Body of pancreas (tissue), 4 donors: ENCODE measurements at regions not wholly inside any gene's neighbourhood (a gene's known extent, or its start where the extent isn't known, plus 50 kb on each side); places are given as distances from the start of the nearest gene placed in this dataset.

Experiments
- POLR2A ChIP-seq, 3 donors: fragments of 450-650 bp; IDR thresholded peaks; one replicate each; pipeline ENCODE4 v1.6.1; 2016; ENCODE audit warnings: antibody characterized with exemption in 3 of 3, mild to moderate bottlenecking in 2 of 3
- TF ChIP-seq, protein P1 (sequence below), 7 experiments: fragments of 450-650 bp in 4 of 7; fragments of 200-600 bp in 3 of 7; sonication (generic) in 3 of 7; IDR thresholded peaks; one replicate each; pipeline ENCODE4 v1.5.1; 2016 to 2019; ENCODE audit warnings: antibody characterized with exemption in 7 of 7

DNA sequence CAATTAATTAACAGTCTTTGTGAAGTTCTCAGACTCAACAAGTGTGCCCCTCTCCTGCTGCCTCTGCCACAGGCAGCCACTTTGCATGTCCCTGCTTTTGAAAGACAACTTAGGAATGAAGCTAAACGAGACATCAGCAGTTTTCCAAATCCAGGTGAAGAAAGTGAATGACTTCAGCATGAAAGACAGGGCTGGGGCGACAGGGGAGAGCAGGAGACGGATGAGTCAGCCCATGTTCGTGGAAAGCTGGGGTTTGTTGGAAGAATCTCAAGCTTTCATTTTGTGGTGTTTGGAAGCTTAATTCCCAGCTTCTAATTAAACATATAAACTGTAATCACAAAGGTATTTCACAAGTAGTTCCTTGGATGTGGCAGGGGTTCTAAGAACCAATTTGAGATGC, 207.8 kb upstream of the MAP3K1 start:
- TF ChIP-seq, protein P1, sequence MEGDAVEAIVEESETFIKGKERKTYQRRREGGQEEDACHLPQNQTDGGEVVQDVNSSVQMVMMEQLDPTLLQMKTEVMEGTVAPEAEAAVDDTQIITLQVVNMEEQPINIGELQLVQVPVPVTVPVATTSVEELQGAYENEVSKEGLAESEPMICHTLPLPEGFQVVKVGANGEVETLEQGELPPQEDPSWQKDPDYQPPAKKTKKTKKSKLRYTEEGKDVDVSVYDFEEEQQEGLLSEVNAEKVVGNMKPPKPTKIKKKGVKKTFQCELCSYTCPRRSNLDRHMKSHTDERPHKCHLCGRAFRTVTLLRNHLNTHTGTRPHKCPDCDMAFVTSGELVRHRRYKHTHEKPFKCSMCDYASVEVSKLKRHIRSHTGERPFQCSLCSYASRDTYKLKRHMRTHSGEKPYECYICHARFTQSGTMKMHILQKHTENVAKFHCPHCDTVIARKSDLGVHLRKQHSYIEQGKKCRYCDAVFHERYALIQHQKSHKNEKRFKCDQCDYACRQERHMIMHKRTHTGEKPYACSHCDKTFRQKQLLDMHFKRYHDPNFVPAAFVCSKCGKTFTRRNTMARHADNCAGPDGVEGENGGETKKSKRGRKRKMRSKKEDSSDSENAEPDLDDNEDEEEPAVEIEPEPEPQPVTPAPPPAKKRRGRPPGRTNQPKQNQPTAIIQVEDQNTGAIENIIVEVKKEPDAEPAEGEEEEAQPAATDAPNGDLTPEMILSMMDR (IDR thresholded peaks at IDR 0.05) = no peak
- no peak for TF ChIP-seq POLR2A (IDR thresholded peaks at IDR 0.05)
